IMR-90 (cell line): ENCODE measurements at regions not wholly inside any gene's neighbourhood (a gene's known extent, or its start where the extent isn't known, plus 50 kb on each side); places are given as distances from the start of the nearest gene placed in this dataset.

Source experiments
- ATAC-seq: fragments of 200-7000 bp; cut with Tn5 transposase; 2 replicates; pipeline ENCODE4 v1.9.1; 2020; ENCODE audit warnings: low read depth, mild to moderate bottlenecking, moderate library complexity
- BruUV-seq: library from RNA; stranded (reverse); fragments of 400-500 nt; replicated peaks from 2 replicates; lab custom pipeline; 2021; lab: Mats Ljungman, UMichigan
- CTCF ChIA-PET: fragments of 300-600 bp; formaldehyde crosslinking; extraction: SDS; loops from one replicate; lab custom pipeline; 2021; ENCODE audit warnings: antibody characterized with exemption; lab: Yijun Ruan, JAX
- POLR2A ChIA-PET: fragments of 300-600 bp; sonication (Branson Sonifier 250); formaldehyde crosslinking; loops from one replicate; lab custom pipeline; 2022; ENCODE audit warnings: antibody characterized with exemption; ENCODE audit not compliant: unreplicated experiment; lab: Charles Lee
- DNase-seq: peaks from one replicate; pipeline ENCODE4 v3.0.0; 2013
- H2AFZ ChIP-seq: replicated peaks from 2 replicates; pipeline ENCODE3; 2013; ENCODE audit warnings: low read length, mild to moderate bottlenecking; ENCODE audit not compliant: poor library complexity
- H2AK5ac ChIP-seq: 2 replicates; pipeline ENCODE4 v1.6.1; 2013; ENCODE audit warnings: low read depth, low read length, inconsistent platforms
- H2AK9ac ChIP-seq: replicated peaks from 2 replicates; pipeline ENCODE3; 2013; ENCODE audit warnings: mild to moderate bottlenecking, low read depth, low read length, moderate library complexity; ENCODE audit not compliant: poor library complexity
- H2BK120ac ChIP-seq: 2 replicates; pipeline ENCODE4 v1.6.1; 2013; ENCODE audit warnings: low read depth, low read length, inconsistent platforms
- H2BK15ac ChIP-seq: 3 replicates; pipeline ENCODE4 v1.6.1; 2013; ENCODE audit warnings: low read depth, low read length, inconsistent platforms
- H2BK20ac ChIP-seq: 2 replicates; pipeline ENCODE4 v1.6.1; 2013; ENCODE audit warnings: low read depth, mild to moderate bottlenecking, inconsistent platforms, low read length, moderate library complexity
- H2BK5ac ChIP-seq: 2 replicates; pipeline ENCODE4 v1.6.1; 2013; ENCODE audit warnings: mild to moderate bottlenecking, low read depth, low read length, inconsistent platforms; ENCODE audit not compliant: poor library complexity, severe bottlenecking
- H3K14ac ChIP-seq: replicated peaks from 2 replicates; pipeline ENCODE4 v1.6.1; 2013; ENCODE audit warnings: low read depth, low read length, inconsistent platforms
- H3K18ac ChIP-seq: 2 replicates; pipeline ENCODE4 v1.6.1; 2013; ENCODE audit warnings: low read depth, low read length, control low read depth
- H3K23ac ChIP-seq: 2 replicates; pipeline ENCODE4 v1.6.1; 2013; ENCODE audit warnings: low read depth, low read length, inconsistent platforms
- H3K27ac ChIP-seq: 2 replicates; pipeline ENCODE4 v1.5.1; 2013; ENCODE audit warnings: mild to moderate bottlenecking, control low read depth, low read length; ENCODE audit not compliant: insufficient read depth
- H3K27me3 ChIP-seq: 2 replicates; pipeline ENCODE4 v1.6.1; 2013; ENCODE audit warnings: low read length; ENCODE audit not compliant: control insufficient read depth, insufficient read depth
- H3K36me3 ChIP-seq: 2 replicates; pipeline ENCODE4 v1.6.1; 2013; ENCODE audit warnings: low read length, mixed read lengths; ENCODE audit not compliant: control insufficient read depth, insufficient read depth
- H3K4ac ChIP-seq: 2 replicates; pipeline ENCODE4 v1.6.1; 2013; ENCODE audit warnings: low read depth, low read length, inconsistent platforms
- H3K4me1 ChIP-seq: 2 replicates; pipeline ENCODE4 v1.6.1; 2013; ENCODE audit warnings: low read length, mixed read lengths; ENCODE audit not compliant: control insufficient read depth, insufficient read depth
- H3K4me2 ChIP-seq: 2 replicates; pipeline ENCODE4 v1.6.1; 2013; ENCODE audit warnings: low read depth, mild to moderate bottlenecking, control low read depth, low read length, moderate library complexity
- H3K4me3 ChIP-seq: 2 replicates; pipeline ENCODE4 v1.5.1; 2013; ENCODE audit warnings: low read depth, mild to moderate bottlenecking, control low read depth, low read length, moderate library complexity; ENCODE audit not compliant: insufficient read depth
- H3K56ac ChIP-seq: 2 replicates; pipeline ENCODE4 v1.6.1; 2013; ENCODE audit warnings: low read length, inconsistent platforms; ENCODE audit not compliant: insufficient read depth; ENCODE audit errors: extremely low read depth
- H3K79me1 ChIP-seq, 2 experiments: 2 replicates each; pipeline ENCODE4 v1.6.1; 2013; ENCODE audit warnings: low read length in 2 of 2, inconsistent platforms in 1 of 2, low read depth in 1 of 2
- H3K9ac ChIP-seq: 2 replicates; pipeline ENCODE4 v1.6.1; 2013; ENCODE audit warnings: low read depth, low read length, control low read depth
- H3K9me1 ChIP-seq: 2 replicates; pipeline ENCODE4 v1.6.1; 2013; ENCODE audit warnings: low read length, inconsistent platforms; ENCODE audit not compliant: insufficient read depth
- H3K9me3 ChIP-seq: 2 replicates; pipeline ENCODE4 v1.6.1; 2013; ENCODE audit warnings: low read length; ENCODE audit not compliant: control insufficient read depth, insufficient read depth
- H4K20me1 ChIP-seq: 2 replicates; pipeline ENCODE4 v1.6.1; 2013; ENCODE audit warnings: low read length, inconsistent platforms; ENCODE audit not compliant: insufficient read depth
- H4K5ac ChIP-seq: 2 replicates; pipeline ENCODE4 v1.6.1; 2013; ENCODE audit warnings: mild to moderate bottlenecking, low read depth, low read length, control low read depth
- H4K8ac ChIP-seq, 2 experiments: 2 replicates each; pipeline ENCODE4 v1.6.1; 2013; ENCODE audit warnings: low read depth in 2 of 2, low read length in 2 of 2, control low read depth in 1 of 2, inconsistent platforms in 1 of 2
- H4K91ac ChIP-seq: 2 replicates; pipeline ENCODE4 v1.6.1; 2013; ENCODE audit warnings: low read depth, low read length, inconsistent platforms; ENCODE audit not compliant: insufficient read depth
- BHLHE40 ChIP-seq: fragments of 150-350 bp; IDR thresholded peaks from 2 replicates; pipeline ENCODE4 v1.6.1; 2016; ENCODE audit warnings: mild to moderate bottlenecking, low read depth, low read length
- CEBPB ChIP-seq: IDR thresholded peaks from 2 replicates; pipeline ENCODE4 v1.6.1; 2012; ENCODE audit warnings: low read depth, low read length, improper control_type of control experiment
- CHD1 ChIP-seq: IDR thresholded peaks from 2 replicates; pipeline ENCODE4 v1.6.1; 2012; ENCODE audit warnings: low read depth, low read length, improper control_type of control experiment
- CTCF ChIP-seq: conservative IDR thresholded peaks from 2 replicates; pipeline ENCODE4 v1.5.1; 2012; ENCODE audit warnings: mild to moderate bottlenecking, low read depth, low read length, improper control_type of control experiment
- MAZ ChIP-seq: IDR thresholded peaks from 2 replicates; pipeline ENCODE4 v1.6.1; 2012; ENCODE audit warnings: low read depth, mild to moderate bottlenecking, low read length, improper control_type of control experiment, moderate library complexity, borderline replicate concordance
- MXI1 ChIP-seq: IDR thresholded peaks from 2 replicates; pipeline ENCODE4 v1.6.1; 2012; ENCODE audit warnings: low read depth, mild to moderate bottlenecking, low read length, moderate library complexity, borderline replicate concordance
- NFE2L2 ChIP-seq: fragments of 150-350 bp; IDR thresholded peaks from 2 replicates; pipeline ENCODE4 v1.6.1; 2016; ENCODE audit warnings: low read depth, mild to moderate bottlenecking, low read length
- POLR2A ChIP-seq: IDR thresholded peaks from 2 replicates; pipeline ENCODE4 v1.6.1; 2012; ENCODE audit warnings: mild to moderate bottlenecking, low read depth, low read length
- RAD21 ChIP-seq: IDR thresholded peaks from 2 replicates; pipeline ENCODE4 v1.6.1; 2012; ENCODE audit warnings: low read length, improper control_type of control experiment
- RCOR1 ChIP-seq: IDR thresholded peaks from 2 replicates; pipeline ENCODE4 v1.6.1; 2012; ENCODE audit warnings: mild to moderate bottlenecking, low read length, improper control_type of control experiment; ENCODE audit not compliant: insufficient replicate concordance
- RFX5 ChIP-seq: IDR thresholded peaks from 2 replicates; pipeline ENCODE4 v1.8.0; 2012; ENCODE audit warnings: low read depth, mild to moderate bottlenecking, low read length, moderate library complexity
- SMC3 ChIP-seq: fragments of 150-350 bp; IDR thresholded peaks from 2 replicates; pipeline ENCODE4 v1.6.1; 2016; ENCODE audit warnings: low read depth, mild to moderate bottlenecking, antibody characterized with exemption, low read length, moderate library complexity
- USF2 ChIP-seq: fragments of 150-350 bp; IDR thresholded peaks from 2 replicates; pipeline ENCODE4 v1.6.1; 2017; ENCODE audit warnings: mild to moderate bottlenecking, antibody characterized with exemption, low read length, low read depth
- WGBS, 2 experiments: methylation state at CpG; one replicate each; pipeline versions ENCODE4 v1.1.5 to v1.1.7; 2013; ENCODE audit warnings: missing lambda C conversion rate in 2 of 2; ENCODE audit not compliant: insufficient read length in 1 of 2; ENCODE audit errors: extremely low coverage in 2 of 2; 5-methylcytosine and 5-hydroxymethylcytosine counted together
- dilution Hi-C: fragments of 300-500 bp; cut with HindIII; formaldehyde crosslinking; loops from one replicate; pipeline ENCODE4 v1.14.3; 2018; ENCODE audit warnings: low sequenced_read_pairs; ENCODE audit not compliant: unreplicated experiment
- in situ Hi-C: fragments of 300-500 bp; cut with MboI; formaldehyde crosslinking; loops from 3 replicates; pipeline ENCODE4 v1.14.3; 2019; ENCODE audit warnings: low sequenced_read_pairs, inconsistent platforms, mixed read lengths
- intact Hi-C: fragments of 100-400 bp; cut with micrococcal nuclease; formaldehyde crosslinking; loops from 2 replicates; pipeline ENCODE4 v1.10.0; 2022

- no CpG with 5 or more reads among the region's 1 CpG for WGBS, 2 experiments
- Histone ChIP-seq H2AFZ (no peak overlapping the region), H2AK5ac (no peak overlapping the region), H3K4me3 (no peak overlapping the region), H3K27ac (no peak overlapping the region), H4K5ac (no peak overlapping the region), H3K9me3 (peaks cover 3% of the 10 kb centered on the region; the same call in 1 of the 2 replicates), H3K4ac (no peak overlapping the region), H2BK20ac (no peak overlapping the region), H2BK15ac (no peak overlapping the region), H2BK5ac (no peak overlapping the region), H3K27me3 (no peaks in the 10 kb centered on the region), H4K20me1 (peaks cover 4% of the 10 kb centered on the region; the same call in 1 of the 2 replicates), H3K9me1 (peaks cover 9% of the 10 kb centered on the region; the same call in 1 of the 2 replicates), H3K18ac (no peak overlapping the region), H3K79me1 (peaks cover 18 to 61% of the 10 kb centered on the region in 2 experiments), H3K9ac (no peak overlapping the region), H4K91ac (no peak overlapping the region), H3K23ac (no peak overlapping the region), H2BK120ac (no peak overlapping the region), H3K14ac (no peak overlapping the region), H4K8ac (no peak overlapping the region), H3K56ac (no peak overlapping the region), H2AK9ac (no peak overlapping the region), H3K4me1 (peaks cover 10% of the 10 kb centered on the region), H3K36me3 (peaks cover 6% of the 10 kb centered on the region), H3K4me2 (no peak overlapping the region)
- in situ Hi-C loops (no loop called here), intact Hi-C loops (no loop called here), dilution Hi-C loops (no loop called here)
- ATAC-seq: no peak
- POLR2A ChIA-PET: no interaction called here
- no TSS peak for BruUV-seq
- TF ChIP-seq SMC3: no peak
- no peak for TF ChIP-seq BHLHE40
- no peak for TF ChIP-seq RFX5
- no peak for TF ChIP-seq USF2
- no peak for TF ChIP-seq POLR2A
- no peak for TF ChIP-seq CHD1
- no peak for TF ChIP-seq RCOR1
- no peak for TF ChIP-seq NFE2L2
- TF ChIP-seq MAZ: no peak
- TF ChIP-seq RAD21: no peak
- TF ChIP-seq MXI1: no peak
- no peak for TF ChIP-seq CEBPB
- no peak for TF ChIP-seq CTCF
- DNase-seq: no peak
- CTCF ChIA-PET: no interaction called here
These were observed 270.4 kb upstream of the KLF14 start for GRCh38 chr7:131004371-131004770.
